ENCODE measurements at regions not wholly inside any gene's neighbourhood (a gene's known extent, or its start where the extent isn't known, plus 50 kb on each side); places are given as distances from the start of the nearest gene placed in this dataset.

DNA sequence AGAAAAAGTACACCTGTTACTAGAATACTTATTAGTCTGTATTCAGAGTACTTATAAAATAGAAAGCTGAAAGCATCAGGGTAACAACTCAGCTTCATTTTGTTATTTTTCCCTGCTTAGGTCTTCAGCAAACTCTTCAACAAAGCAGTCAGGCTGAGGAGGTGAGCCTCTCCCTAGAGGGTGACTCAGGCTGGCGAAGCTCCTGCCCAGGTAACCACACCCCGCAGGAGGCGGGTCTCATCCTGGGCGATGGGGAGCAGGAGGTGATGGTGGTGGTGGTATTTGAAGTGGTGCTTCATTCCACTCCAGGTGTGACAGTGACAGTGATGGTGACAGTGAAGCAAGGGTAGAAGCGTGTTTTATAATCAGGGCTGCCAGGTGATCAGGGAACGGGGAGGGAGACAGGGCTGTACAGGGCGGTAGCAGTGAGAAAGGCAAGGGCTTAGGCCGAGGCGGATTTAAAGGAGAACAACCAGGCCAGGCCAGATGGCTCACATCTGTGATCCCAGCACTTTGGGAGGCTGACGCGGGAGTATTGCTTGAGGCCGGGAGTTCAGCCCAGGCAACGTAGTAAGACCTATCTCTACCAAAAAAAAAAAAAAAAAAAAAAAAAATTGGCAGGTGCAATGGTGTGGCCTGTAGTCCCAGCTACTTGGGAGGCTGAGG lies 127.1 kb downstream of the SOCS6 start:
- H3K9ac ChIP-seq (ENCODE audit: insufficient read depth, low read length, poor library complexity, severe bottlenecking): no peak overlapping the region
- H3K36me3 ChIP-seq (replicated peaks in 1 of 2; ENCODE audit: control insufficient read depth in 1 of 2, insufficient read depth in 2 of 2, low read length in 2 of 2): no peaks in the 10 kb centered on the region
- H2AFZ ChIP-seq (ENCODE audit: insufficient read depth, low read depth, low read length, poor library complexity, severe bottlenecking): no peak overlapping the region
- H3K27me3 ChIP-seq (ENCODE audit: control insufficient read depth in 2 of 2, insufficient read depth in 2 of 2, low read length in 2 of 2): no peaks in the 10 kb centered on the region
- H3K27ac ChIP-seq (ENCODE audit: low read depth in 1 of 2, low read length in 2 of 2): no peak overlapping the region
- 89% methylated on average over 7 of the region's 13 CpGs for WGBS (ENCODE audit: insufficient coverage)
- Mint-ChIP-seq H3K4me1 (peaks cover 15% of the 10 kb centered on the region), H3K36me3 (peaks cover 0 to 1% of the 10 kb centered on the region in 2 donors), H3K27ac (no peak overlapping the region), H3K27me3 (ENCODE audit: low read depth in 3 of 3) (peaks cover 5 to 7% (median 6%) of the 10 kb centered on the region in 3 donors), H3K4me3 (no peak overlapping the region), H3K9me3 (peaks cover 0 to 1% (median 0%) of the 10 kb centered on the region in 7 donors)
- H3K4me1 ChIP-seq (ENCODE audit: control insufficient read depth in 1 of 2, insufficient read depth in 2 of 2, low read length in 2 of 2): peaks cover 16% of the 10 kb centered on the region in 2 donors
- no peak for DNase-seq
- no peak for TF ChIP-seq CTCF (IDR thresholded peaks at IDR 0.05)
- H3K9me3 ChIP-seq (replicated peaks in 1 of 2; ENCODE audit: control insufficient read depth in 1 of 2, insufficient read depth in 1 of 2, low read length in 2 of 2): no peaks in the 10 kb centered on the region
- no peak overlapping the region for H3K4me3 ChIP-seq (replicated peaks in 1 of 3; ENCODE audit: low read depth in 2 of 3, low read length in 3 of 3)
- no peaks in the 10 kb centered on the region for H4K20me1 ChIP-seq (ENCODE audit: insufficient read depth, low read length)
- intact Hi-C loops (cut with micrococcal nuclease): no loop called here
- H3K79me2 ChIP-seq (ENCODE audit: insufficient read depth, low read length): no peaks in the 10 kb centered on the region
- H3K4me2 ChIP-seq (replicated peaks; ENCODE audit: extremely low read depth, low read length, poor library complexity, severe bottlenecking): no peak overlapping the region

DNA sequence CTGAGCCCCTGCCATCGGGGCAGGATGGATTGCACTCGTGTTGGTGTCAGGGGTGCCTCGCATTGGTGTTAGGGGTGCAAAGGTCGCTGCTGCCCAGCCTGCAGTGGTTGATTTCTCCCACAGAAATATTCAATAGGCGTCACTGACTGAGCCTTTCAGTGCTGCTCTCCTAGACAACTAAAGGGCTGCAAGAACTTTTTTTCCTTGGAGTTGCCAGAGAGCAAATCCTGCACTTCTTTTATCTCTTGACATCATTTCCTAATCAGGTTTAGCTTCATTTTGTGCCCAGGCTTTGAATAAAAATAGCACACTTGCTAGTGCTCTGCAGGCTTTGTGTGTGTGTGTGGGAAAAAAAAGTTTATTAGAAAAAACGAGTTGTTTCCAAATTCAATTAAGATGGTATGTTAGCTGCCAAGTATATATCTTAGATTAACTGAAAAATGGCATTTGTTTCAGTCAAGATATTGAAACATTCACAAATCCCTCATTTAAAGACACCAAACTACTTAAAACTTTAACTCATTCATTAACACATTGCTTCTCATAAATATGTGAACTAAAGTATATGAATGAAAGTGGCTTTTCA lies 125.6 kb downstream of the SOCS6 start:
- Histone ChIP-seq H3K9ac (ENCODE audit: insufficient read depth, low read length, poor library complexity, severe bottlenecking) (no peak overlapping the region), H3K79me2 (ENCODE audit: insufficient read depth, low read length) (no peaks in the 10 kb centered on the region), H3K4me1 (ENCODE audit: control insufficient read depth in 1 of 2, insufficient read depth in 2 of 2, low read length in 2 of 2) (peaks cover under 1% of the 10 kb centered on the region in 2 donors), H4K20me1 (ENCODE audit: insufficient read depth, low read length) (no peaks in the 10 kb centered on the region), H3K36me3 (replicated peaks in 1 of 2; ENCODE audit: control insufficient read depth in 1 of 2, insufficient read depth in 2 of 2, low read length in 2 of 2) (no peaks in the 10 kb centered on the region), H3K27me3 (ENCODE audit: control insufficient read depth in 2 of 2, insufficient read depth in 2 of 2, low read length in 2 of 2) (no peaks in the 10 kb centered on the region), H3K4me2 (replicated peaks; ENCODE audit: extremely low read depth, low read length, poor library complexity, severe bottlenecking) (no peak overlapping the region), H2AFZ (ENCODE audit: insufficient read depth, low read depth, low read length, poor library complexity, severe bottlenecking) (no peak overlapping the region), H3K4me3 (replicated peaks in 1 of 3; ENCODE audit: low read depth in 2 of 3, low read length in 3 of 3) (no peak overlapping the region), H3K9me3 (replicated peaks in 1 of 2; ENCODE audit: control insufficient read depth in 1 of 2, insufficient read depth in 1 of 2, low read length in 2 of 2) (no peaks in the 10 kb centered on the region), H3K27ac (ENCODE audit: low read depth in 1 of 2, low read length in 2 of 2) (no peak overlapping the region)
- no peak overlapping the region for H3K27ac Mint-ChIP-seq
- intact Hi-C loops (cut with micrococcal nuclease): no loop called here
- H3K4me1 Mint-ChIP-seq: peaks cover under 1% of the 10 kb centered on the region
- WGBS (ENCODE audit: insufficient coverage): 94% methylated on average over 3 of the region's 6 CpGs
- peaks cover 0 to 1% (median 0%) of the 10 kb centered on the region in 7 donors for H3K9me3 Mint-ChIP-seq
- H3K27me3 Mint-ChIP-seq (ENCODE audit: low read depth in 3 of 3): peaks cover 6 to 7% (median 6%) of the 10 kb centered on the region in 3 donors
- no peak for TF ChIP-seq CTCF (IDR thresholded peaks at IDR 0.05)
- H3K36me3 Mint-ChIP-seq: no peaks in the 10 kb centered on the region
- no peak for DNase-seq
- H3K4me3 Mint-ChIP-seq: no peak overlapping the region

All from CD14-positive monocyte (primary cell).